Muscle of leg (tissue), 3 donors: ENCODE measurements at regions not wholly inside any gene's neighbourhood (a gene's known extent, or its start where the extent isn't known, plus 50 kb on each side); places are given as distances from the start of the nearest gene placed in this dataset.
"Not testable (repeated sequence)": the region's sequence is repeated elsewhere in the genome, so short reads cannot be mapped to it uniquely, and the experiment has no call there.

Experiments
- DNase-seq: peaks from one replicate; pipeline ENCODE4 v3.0.0; 2013
- H3K27ac ChIP-seq: one replicate; pipeline ENCODE4 v1.5.1; 2013; ENCODE audit warnings: mild to moderate bottlenecking, low read length, control low read depth
- H3K27me3 ChIP-seq: one replicate; pipeline ENCODE4 v1.6.1; 2013; ENCODE audit warnings: low read length; ENCODE audit not compliant: control insufficient read depth, insufficient read depth
- H3K36me3 ChIP-seq: one replicate; pipeline ENCODE4 v1.6.1; 2013; ENCODE audit warnings: low read length; ENCODE audit not compliant: control insufficient read depth, insufficient read depth
- H3K4me1 ChIP-seq: one replicate; pipeline ENCODE4 v1.6.1; 2013; ENCODE audit warnings: low read length; ENCODE audit not compliant: control insufficient read depth, insufficient read depth
- H3K4me3 ChIP-seq: one replicate; pipeline ENCODE4 v1.5.1; 2013; ENCODE audit warnings: low read length, control low read depth
- H3K9me3 ChIP-seq: replicated peaks from 2 replicates; pipeline ENCODE4 v1.6.1; 2013; ENCODE audit warnings: low read depth, low read length; ENCODE audit not compliant: control insufficient read depth
- WGBS: methylation state at CpG from one replicate; pipeline ENCODE4 v1.1.5; 2013; ENCODE audit warnings: missing lambda C conversion rate; ENCODE audit not compliant: insufficient coverage; 5-methylcytosine and 5-hydroxymethylcytosine counted together

- whole genome bisulfite sequencing: 80% methylated on average over 2 of the region's 8 CpGs
- Histone ChIP-seq H3K27me3 (no peaks in the 10 kb centered on the region), H3K4me3 (no peak overlapping the region), H3K27ac (no peak overlapping the region), H3K4me1 (no peaks in the 10 kb centered on the region), H3K9me3 (peaks cover 12% of the 10 kb centered on the region), H3K36me3 (no peaks in the 10 kb centered on the region)
- no peak for DNase-seq
Measured at GRCh38 chr12:68984796-68985573, 52.0 kb upstream of the CPM start.

DNA sequence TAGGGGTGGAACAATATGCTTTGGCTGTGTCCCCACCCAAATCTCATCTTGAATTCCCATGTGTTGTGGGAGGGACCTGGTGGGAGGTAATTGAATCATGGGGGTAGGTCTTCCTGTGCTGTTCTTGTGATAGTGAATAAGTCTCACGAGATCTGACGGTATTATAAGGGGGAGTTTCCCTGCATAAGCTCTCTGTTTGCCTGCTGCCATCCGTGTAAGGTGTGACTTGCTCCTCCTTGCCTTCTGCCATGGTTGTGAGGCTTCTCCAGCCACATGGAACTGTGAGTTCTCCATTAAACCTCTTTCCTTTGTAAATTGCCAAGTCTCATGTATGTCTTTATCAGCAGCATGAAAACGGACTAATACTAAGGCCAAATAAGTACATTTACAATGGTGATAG is 64.6 kb upstream of the CPM start:
- WGBS: 80% methylated on average over 1 of the region's 4 CpGs
- not testable (repeated sequence) for H3K36me3 ChIP-seq, H3K4me1 ChIP-seq, H3K27ac ChIP-seq, H3K4me3 ChIP-seq, H3K9me3 ChIP-seq, DNase-seq, H3K27me3 ChIP-seq

- no peak overlapping the region for H3K27ac ChIP-seq
- H3K4me1 ChIP-seq: no peaks in the 10 kb centered on the region
- H3K4me3 ChIP-seq: no peak overlapping the region
- H3K9me3 ChIP-seq: peaks cover 3% of the 10 kb centered on the region
- WGBS: 50% methylated on average over 1 of the region's 1 CpG
- H3K27me3 ChIP-seq: no peaks in the 10 kb centered on the region
- no peaks in the 10 kb centered on the region for H3K36me3 ChIP-seq
- peak; percentile 33 for DNase-seq
Measured at GRCh38 chr12:68998041-68998440, 65.1 kb upstream of the CPM start.

GRCh38 chr12:69000074-69000473 is 67.1 kb upstream of the CPM start:
- Histone ChIP-seq H3K9me3 (peaks cover 3% of the 10 kb centered on the region), H3K4me1 (no peaks in the 10 kb centered on the region), H3K27me3 (no peaks in the 10 kb centered on the region), H3K36me3 (no peaks in the 10 kb centered on the region), H3K4me3 (no peak overlapping the region), H3K27ac (no peak overlapping the region)
- no peak for DNase-seq
- WGBS: 100% methylated on average over 1 of the region's 3 CpGs

- no peak overlapping the region for H3K27ac ChIP-seq
- DNase-seq: no peak
- WGBS: no CpG with 5 or more reads among the region's 2 CpGs
- peaks cover 3% of the 10 kb centered on the region for H3K9me3 ChIP-seq
- H3K4me3 ChIP-seq: no peak overlapping the region
- H3K4me1 ChIP-seq: peaks cover 2% of the 10 kb centered on the region
- H3K36me3 ChIP-seq: no peaks in the 10 kb centered on the region
- no peaks in the 10 kb centered on the region for H3K27me3 ChIP-seq
Measured at GRCh38 chr12:69000540-69001243, 67.7 kb upstream of the CPM start.

- H3K4me3 ChIP-seq: no peak overlapping the region
- no peak overlapping the region for H3K27ac ChIP-seq
- DNase-seq: no peak
- WGBS: 83% methylated on average over 2 of the region's 3 CpGs
- no peaks in the 10 kb centered on the region for H3K36me3 ChIP-seq
- H3K9me3 ChIP-seq: peaks cover 3% of the 10 kb centered on the region
- H3K4me1 ChIP-seq: peaks cover 2% of the 10 kb centered on the region
- H3K27me3 ChIP-seq: no peaks in the 10 kb centered on the region
Measured at GRCh38 chr12:69001251-69001650, 68.3 kb upstream of the CPM start.

- WGBS: 83% methylated on average over 2 of the region's 4 CpGs
- no peaks in the 10 kb centered on the region for H3K36me3 ChIP-seq
- H3K4me1 ChIP-seq: peaks cover 15% of the 10 kb centered on the region
- no peak for DNase-seq
- no peak overlapping the region for H3K27ac ChIP-seq
- H3K4me3 ChIP-seq: no peak overlapping the region
- no peaks in the 10 kb centered on the region for H3K27me3 ChIP-seq
- H3K9me3 ChIP-seq: peaks cover 3% of the 10 kb centered on the region
Measured at GRCh38 chr12:69002969-69003368, 70.0 kb upstream of the CPM start.

GRCh38 chr12:69003991-69004390 is 71.0 kb upstream of the CPM start:
- H3K4me1 ChIP-seq: peaks cover 16% of the 10 kb centered on the region
- H3K4me3 ChIP-seq: no peak overlapping the region
- no peak for DNase-seq
- H3K36me3 ChIP-seq: no peaks in the 10 kb centered on the region
- no peak overlapping the region for H3K27ac ChIP-seq
- WGBS: no CpG with 5 or more reads among the region's 2 CpGs
- peaks cover 3% of the 10 kb centered on the region for H3K9me3 ChIP-seq
- no peaks in the 10 kb centered on the region for H3K27me3 ChIP-seq

DNA sequence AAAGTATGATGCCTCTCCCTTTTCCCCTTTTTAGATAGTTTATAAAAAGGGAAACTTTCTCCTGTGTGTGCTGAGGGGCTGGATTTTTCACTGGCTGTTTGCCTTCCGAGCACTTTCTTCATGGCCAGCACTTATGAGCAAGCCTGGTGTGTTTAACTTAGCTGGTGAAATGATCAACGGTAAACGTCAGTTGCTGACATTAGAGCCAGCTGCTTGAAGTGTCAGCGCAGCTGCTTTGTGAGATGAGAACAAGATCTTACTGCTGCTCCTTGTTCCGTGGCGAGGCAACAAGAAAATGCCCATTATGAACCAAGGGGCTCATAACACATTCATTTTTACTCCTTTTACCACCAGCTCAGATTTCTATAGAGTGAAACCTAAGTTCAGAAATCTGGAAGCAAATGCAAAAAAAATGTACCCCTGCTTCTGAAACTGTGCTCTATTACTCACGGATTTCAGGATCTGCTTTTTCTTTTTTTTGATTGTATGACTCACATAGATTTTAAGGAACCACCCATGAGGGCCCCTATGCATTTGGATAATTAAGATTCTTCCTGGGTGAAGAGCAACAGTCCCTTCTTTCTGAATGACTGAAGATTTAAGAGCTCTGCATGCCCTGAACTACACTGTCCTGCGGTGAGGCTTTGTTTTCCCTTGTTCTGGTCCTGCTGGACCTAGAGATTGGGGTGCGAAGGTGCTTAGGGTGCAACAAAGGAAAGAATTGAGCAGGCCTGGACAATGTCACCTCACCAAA is 74.3 kb upstream of the CPM start:
- Histone ChIP-seq H3K9me3 (no peaks in the 10 kb centered on the region), H3K4me3 (no peak overlapping the region), H3K27me3 (no peaks in the 10 kb centered on the region), H3K27ac (peak overlapping the region; percentile 81), H3K36me3 (no peaks in the 10 kb centered on the region), H3K4me1 (peaks cover 16% of the 10 kb centered on the region)
- DNase-seq: peak; percentile 92
- 11% methylated on average over 7 of the region's 9 CpGs for WGBS

- DNase-seq: peak; percentile 21
- no peak overlapping the region for H3K4me3 ChIP-seq
- H3K27ac ChIP-seq: peak overlapping the region; percentile 81
- peaks cover 16% of the 10 kb centered on the region for H3K4me1 ChIP-seq
- H3K36me3 ChIP-seq: no peaks in the 10 kb centered on the region
- no CpG with 5 or more reads among the region's 5 CpGs for WGBS
- H3K27me3 ChIP-seq: no peaks in the 10 kb centered on the region
- H3K9me3 ChIP-seq: no peaks in the 10 kb centered on the region
Measured at GRCh38 chr12:69007855-69008351, 74.9 kb upstream of the CPM start.
